SK-N-MC (cell line): ENCODE measurements at regions not wholly inside any gene's neighbourhood (a gene's known extent, or its start where the extent isn't known, plus 50 kb on each side); places are given as distances from the start of the nearest gene placed in this dataset.

Source experiments
- DNase-seq: peaks from one replicate; pipeline ENCODE4 v3.0.0-alpha.2; 2011; ENCODE audit warnings: low read depth, low spot score
- H3K27ac ChIP-seq: fragments of 200-600 bp; sonication (generic); 2 replicates; pipeline ENCODE4 v1.5.1; 2016; ENCODE audit warnings: mixed run types
- H3K36me3 ChIP-seq: fragments of 200-600 bp; sonication (generic); 2 replicates; pipeline ENCODE4 v1.6.1; 2017; ENCODE audit warnings: antibody characterized with exemption, low read length, mixed read lengths; ENCODE audit not compliant: insufficient read depth
- H3K4me3 ChIP-seq: fragments of 200-600 bp; sonication (generic); 2 replicates; pipeline ENCODE4 v1.5.1; 2016
- H3K9ac ChIP-seq: fragments of 200-600 bp; sonication (generic); 2 replicates; pipeline ENCODE4 v1.8.0; 2017; ENCODE audit warnings: mixed run types, mixed read lengths; ENCODE audit not compliant: insufficient read length
- H3K9me3 ChIP-seq: fragments of 200-600 bp; sonication (generic); 2 replicates; pipeline ENCODE4 v1.6.1; 2017; ENCODE audit warnings: low read depth, mild to moderate bottlenecking, antibody characterized with exemption, low read length, moderate library complexity, mixed read lengths
- EZH2 ChIP-seq: fragments of 200-600 bp; sonication (generic); IDR thresholded peaks from one replicate; pipeline ENCODE4 v1.6.1; 2017; ENCODE audit warnings: antibody characterized with exemption
- FOXP2 ChIP-seq: optimal IDR thresholded peaks from 2 replicates; pipeline ENCODE3; 2011; ENCODE audit warnings: mild to moderate bottlenecking, moderate library complexity; ENCODE audit not compliant: insufficient read depth; ENCODE audit errors: extremely low read length, control extremely low read depth
- POLR2AphosphoS5 ChIP-seq: IDR thresholded peaks from 2 replicates; pipeline ENCODE4 v1.6.1; 2012; ENCODE audit warnings: mild to moderate bottlenecking, low read depth, low read length, borderline replicate concordance

DNA sequence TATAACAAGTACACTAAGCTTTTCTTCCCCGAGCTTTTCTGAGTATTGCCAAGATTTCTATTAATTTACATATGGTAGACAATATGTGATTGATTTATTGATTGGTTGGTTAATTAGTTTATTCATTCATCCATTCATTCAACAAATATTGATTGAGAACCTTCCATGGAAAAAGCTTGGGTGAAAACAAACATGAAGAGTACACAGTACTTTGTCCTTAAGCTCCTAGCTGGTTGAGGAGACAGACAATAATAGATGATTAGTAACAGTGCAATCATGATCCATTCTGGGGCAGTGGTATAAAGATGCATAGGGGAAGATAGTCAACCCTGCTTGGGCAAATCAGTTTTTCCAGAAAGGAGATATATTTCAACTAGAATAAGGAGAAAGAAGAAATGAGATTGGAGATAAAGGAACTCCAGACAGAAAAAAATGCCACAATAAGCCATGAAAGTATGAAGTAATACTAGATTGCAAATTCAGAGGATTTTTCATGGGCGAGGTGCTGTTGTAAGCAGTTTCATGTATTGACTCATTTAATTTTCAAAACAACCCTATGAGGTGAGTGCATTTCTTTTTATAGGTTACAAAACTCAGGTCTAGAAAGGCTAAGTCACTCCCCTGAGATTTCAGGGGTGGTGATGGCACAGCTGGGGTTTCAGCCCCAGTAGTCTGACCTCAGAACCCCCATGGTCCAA is 129.5 kb downstream of the RND3 start:
- no peak for TF ChIP-seq FOXP2
- TF ChIP-seq POLR2AphosphoS5, result no peak
- TF ChIP-seq EZH2, result no peak
- Histone ChIP-seq H3K9me3 (no peaks in the 10 kb centered on the region), H3K9ac (no peak overlapping the region), H3K4me3 (no peak overlapping the region), H3K27ac (no peak overlapping the region), H3K36me3 (no peaks in the 10 kb centered on the region)
- no peak for DNase-seq

DNA sequence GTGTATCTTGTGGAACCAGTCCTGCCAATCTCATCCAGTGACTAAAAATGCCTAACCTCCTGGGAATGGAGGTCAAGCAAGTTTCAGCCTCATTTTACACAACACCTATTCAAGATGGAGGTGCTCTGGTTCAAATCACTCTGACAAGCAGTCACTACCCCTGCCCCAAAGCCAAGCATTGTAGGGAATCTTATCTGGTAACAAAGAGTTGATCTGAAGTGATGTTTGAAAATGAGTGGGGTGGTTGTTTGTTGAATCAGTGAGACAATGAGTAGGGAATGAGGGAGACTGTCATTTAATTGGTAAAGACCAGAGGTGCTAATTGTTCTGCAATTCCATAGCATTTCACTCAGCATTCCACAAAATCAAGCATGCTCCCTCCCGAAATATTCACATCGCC is 132.0 kb downstream of the RND3 start:
- DNase-seq, result no peak
- no peak for TF ChIP-seq FOXP2
- TF ChIP-seq POLR2AphosphoS5, result no peak
- no peak for TF ChIP-seq EZH2
- Histone ChIP-seq H3K4me3 (no peak overlapping the region), H3K9ac (no peak overlapping the region), H3K27ac (no peak overlapping the region), H3K9me3 (no peaks in the 10 kb centered on the region), H3K36me3 (no peaks in the 10 kb centered on the region)

DNA sequence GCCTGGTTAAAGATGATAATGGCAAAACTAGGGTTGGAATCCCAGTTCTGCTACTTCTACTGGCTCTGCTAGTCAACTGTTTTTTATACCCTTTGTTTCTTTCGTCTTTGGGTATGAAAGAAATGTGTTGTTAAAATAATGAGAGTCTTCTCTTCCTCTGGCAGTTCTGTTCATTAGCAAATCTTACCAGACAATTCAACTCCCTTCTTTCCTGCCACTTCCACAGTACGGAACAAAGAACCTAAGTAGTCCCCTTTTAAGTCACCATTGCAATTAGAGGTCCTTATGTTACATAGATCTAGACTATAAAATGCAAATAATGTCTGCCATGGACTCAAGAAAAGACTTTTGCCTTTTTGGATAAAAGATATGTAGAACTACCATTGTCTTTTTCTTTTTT is 134.1 kb downstream of the RND3 start:
- TF ChIP-seq EZH2, result no peak
- no peak for TF ChIP-seq FOXP2
- TF ChIP-seq POLR2AphosphoS5, result no peak
- no peaks in the 10 kb centered on the region for H3K36me3 ChIP-seq
- H3K9ac ChIP-seq, result no peak overlapping the region
- no peak for DNase-seq
- H3K4me3 ChIP-seq, result no peak overlapping the region
- no peaks in the 10 kb centered on the region for H3K9me3 ChIP-seq
- no peak overlapping the region for H3K27ac ChIP-seq

DNA sequence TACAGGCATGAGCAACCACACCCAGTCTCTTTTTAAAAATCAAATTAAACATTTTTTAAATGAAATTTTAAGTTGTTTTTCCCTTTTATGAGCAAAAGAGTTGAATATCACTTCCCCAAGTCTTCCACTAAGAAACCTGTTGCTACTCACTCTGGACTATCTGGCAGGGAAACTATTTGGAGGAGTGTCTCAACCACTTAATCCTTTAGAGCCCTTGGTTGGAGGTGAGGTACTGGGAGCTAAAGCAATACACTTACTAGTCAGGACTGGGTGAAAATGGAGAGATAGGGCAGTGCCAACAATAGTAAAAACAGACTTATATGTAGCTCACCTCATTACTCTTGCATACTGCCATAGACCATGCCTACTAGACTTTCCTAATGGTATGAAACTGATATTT is 135.5 kb downstream of the RND3 start:
- DNase-seq, result no peak
- Histone ChIP-seq H3K9me3 (no peaks in the 10 kb centered on the region), H3K27ac (no peak overlapping the region), H3K36me3 (no peaks in the 10 kb centered on the region), H3K4me3 (no peak overlapping the region), H3K9ac (no peak overlapping the region)
- TF ChIP-seq POLR2AphosphoS5, result no peak
- no peak for TF ChIP-seq FOXP2
- no peak for TF ChIP-seq EZH2

DNA sequence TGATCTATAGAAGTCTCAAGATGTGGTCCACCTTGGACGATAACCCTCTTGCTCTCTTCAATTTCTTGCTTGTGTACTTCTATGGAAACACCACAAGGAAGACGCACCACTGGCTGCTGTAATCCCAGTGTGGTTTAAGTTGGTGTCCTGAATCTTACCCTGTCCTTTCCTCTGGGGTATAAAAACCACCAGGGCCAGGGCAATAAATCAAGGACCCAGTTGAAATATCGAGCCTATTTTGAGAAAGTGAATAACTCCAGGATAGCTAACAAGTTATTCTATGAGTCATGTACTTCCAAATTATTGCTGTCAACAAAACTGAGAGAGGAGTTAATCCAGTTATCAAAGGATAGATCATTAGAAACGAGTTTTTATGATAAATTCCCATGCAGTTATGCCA is 137.0 kb downstream of the RND3 start:
- H3K9ac ChIP-seq, result no peak overlapping the region
- no peaks in the 10 kb centered on the region for H3K36me3 ChIP-seq
- no peak overlapping the region for H3K27ac ChIP-seq
- DNase-seq, result no peak
- no peaks in the 10 kb centered on the region for H3K9me3 ChIP-seq
- TF ChIP-seq FOXP2 (no peak), POLR2AphosphoS5 (no peak), EZH2 (no peak)
- no peak overlapping the region for H3K4me3 ChIP-seq

DNA sequence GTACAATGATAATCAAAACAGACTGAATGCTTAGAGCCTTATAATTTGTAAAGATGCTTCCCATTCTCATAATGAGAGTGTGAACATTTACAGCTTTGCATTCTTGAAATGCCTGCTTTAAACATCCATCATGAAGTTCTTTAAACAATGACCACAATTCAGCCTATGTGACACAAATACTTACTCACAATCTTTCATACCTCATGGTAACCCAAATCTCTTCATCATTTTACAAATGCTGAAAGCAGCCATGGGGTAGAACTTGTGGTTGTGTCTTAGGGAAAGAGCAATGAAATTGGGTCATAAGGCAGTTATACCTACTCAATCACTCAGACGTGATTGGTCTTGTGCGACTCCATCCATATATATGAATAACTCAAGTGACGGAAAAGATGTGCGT is 140.7 kb downstream of the RND3 start:
- Histone ChIP-seq H3K4me3 (no peak overlapping the region), H3K36me3 (no peaks in the 10 kb centered on the region), H3K9me3 (no peaks in the 10 kb centered on the region), H3K9ac (no peak overlapping the region), H3K27ac (no peak overlapping the region)
- no peak for TF ChIP-seq POLR2AphosphoS5
- no peak for TF ChIP-seq EZH2
- no peak for TF ChIP-seq FOXP2
- DNase-seq, result no peak

DNA sequence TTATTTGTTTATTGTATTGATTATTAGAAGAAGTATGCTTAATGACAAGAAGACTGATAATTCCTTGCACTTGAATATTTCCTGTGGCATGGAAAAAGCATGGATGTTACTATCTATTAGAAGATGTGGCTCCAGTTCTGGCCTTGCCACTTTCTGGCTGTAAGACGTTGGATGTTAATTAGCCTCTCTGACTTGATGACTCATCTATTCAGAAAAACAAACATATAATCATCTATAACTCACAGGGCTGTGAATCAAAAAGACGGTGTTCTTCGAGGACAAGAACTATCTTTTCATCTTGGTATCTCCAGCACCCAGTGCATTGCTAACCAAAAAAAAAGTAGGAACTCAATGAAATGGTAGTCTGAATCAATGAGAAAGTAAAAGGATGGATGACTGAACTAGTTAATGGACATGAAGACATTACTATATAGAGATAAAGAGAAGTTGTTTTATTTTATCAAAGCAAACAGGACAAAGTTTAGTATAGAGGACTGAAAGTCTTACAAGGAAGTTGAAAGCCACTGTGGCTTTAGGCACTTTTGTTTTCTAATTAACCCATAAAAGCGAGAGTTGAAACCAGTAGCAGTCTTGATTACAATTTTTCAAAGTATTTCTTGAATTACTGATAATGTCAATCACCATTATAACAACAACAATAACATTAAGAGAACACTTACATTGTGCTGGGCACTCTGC is 145.3 kb downstream of the RND3 start:
- no peak for DNase-seq
- H3K27ac ChIP-seq, result no peak overlapping the region
- no peaks in the 10 kb centered on the region for H3K9me3 ChIP-seq
- H3K9ac ChIP-seq, result no peak overlapping the region
- H3K4me3 ChIP-seq, result no peak overlapping the region
- H3K36me3 ChIP-seq, result no peaks in the 10 kb centered on the region
- TF ChIP-seq POLR2AphosphoS5, result no peak
- no peak for TF ChIP-seq EZH2
- no peak for TF ChIP-seq FOXP2

DNA sequence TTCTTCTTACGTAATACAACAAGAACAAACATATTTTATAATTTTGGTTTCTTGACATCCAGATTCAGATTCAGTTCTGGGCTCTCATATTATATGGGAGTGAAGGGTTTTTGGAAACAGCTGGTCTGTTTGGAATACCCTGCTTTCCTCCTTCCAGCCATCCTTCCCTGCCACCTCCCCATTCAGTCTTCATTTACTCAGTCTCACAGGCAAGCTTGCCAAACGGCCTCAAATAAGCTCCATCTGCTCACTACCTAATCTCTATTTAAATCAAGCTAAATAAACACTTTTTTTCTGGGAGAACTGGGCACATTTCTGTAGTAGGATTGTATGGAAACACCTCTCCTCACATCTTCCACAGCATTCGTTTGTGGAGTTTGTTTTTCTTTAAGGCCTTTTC is 147.5 kb downstream of the RND3 start:
- no peak for TF ChIP-seq FOXP2
- TF ChIP-seq POLR2AphosphoS5, result no peak
- TF ChIP-seq EZH2, result no peak
- Histone ChIP-seq H3K27ac (no peak overlapping the region), H3K4me3 (no peak overlapping the region), H3K36me3 (no peaks in the 10 kb centered on the region), H3K9ac (no peak overlapping the region), H3K9me3 (no peaks in the 10 kb centered on the region)
- no peak for DNase-seq

DNA sequence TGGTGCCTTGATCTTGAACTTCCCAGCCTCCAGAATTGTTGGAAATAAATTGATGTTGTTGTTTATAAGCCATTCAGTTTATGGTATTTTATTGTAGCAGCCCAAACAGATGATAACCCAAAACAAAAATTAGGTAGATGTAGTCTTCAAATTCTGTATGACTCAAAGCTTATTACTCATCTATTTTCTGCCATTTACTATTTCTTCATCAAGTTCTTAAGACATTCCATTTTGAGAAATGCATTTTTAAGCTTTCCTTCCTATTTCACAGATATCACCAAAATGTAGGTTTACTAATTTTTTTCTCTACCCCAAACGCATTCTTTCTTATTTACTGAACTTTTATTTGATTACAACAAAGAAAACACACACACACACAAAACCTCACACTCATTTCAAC is 148.2 kb downstream of the RND3 start:
- Histone ChIP-seq H3K36me3 (no peaks in the 10 kb centered on the region), H3K9me3 (no peaks in the 10 kb centered on the region), H3K27ac (no peak overlapping the region), H3K4me3 (no peak overlapping the region), H3K9ac (no peak overlapping the region)
- TF ChIP-seq POLR2AphosphoS5 (no peak), EZH2 (no peak), FOXP2 (no peak)
- DNase-seq, result no peak
